22Rv1 (cell line): ENCODE measurements at regions not wholly inside any gene's neighbourhood (a gene's known extent, or its start where the extent isn't known, plus 50 kb on each side); places are given as distances from the start of the nearest gene placed in this dataset.

Experiments
- H3K27ac ChIP-seq: fragments of 450-650 bp; 2 replicates; pipeline ENCODE4 v1.5.1; 2017
- CTCF ChIP-seq: fragments of 450-650 bp; IDR thresholded peaks from 2 replicates; pipeline ENCODE4 v1.5.1; 2017; ENCODE audit warnings: mild to moderate bottlenecking
- ZFX ChIP-seq: fragments of 450-650 bp; IDR thresholded peaks from 2 replicates; pipeline ENCODE4 v1.6.1; 2017; ENCODE audit warnings: antibody characterized with exemption, borderline replicate concordance

- no peak for TF ChIP-seq ZFX
- no peak for TF ChIP-seq CTCF
- H3K27ac ChIP-seq: no peak overlapping the region
Observed at GRCh38 chr4:72828864-72829263, 240.7 kb downstream of the COX18 start.

DNA sequence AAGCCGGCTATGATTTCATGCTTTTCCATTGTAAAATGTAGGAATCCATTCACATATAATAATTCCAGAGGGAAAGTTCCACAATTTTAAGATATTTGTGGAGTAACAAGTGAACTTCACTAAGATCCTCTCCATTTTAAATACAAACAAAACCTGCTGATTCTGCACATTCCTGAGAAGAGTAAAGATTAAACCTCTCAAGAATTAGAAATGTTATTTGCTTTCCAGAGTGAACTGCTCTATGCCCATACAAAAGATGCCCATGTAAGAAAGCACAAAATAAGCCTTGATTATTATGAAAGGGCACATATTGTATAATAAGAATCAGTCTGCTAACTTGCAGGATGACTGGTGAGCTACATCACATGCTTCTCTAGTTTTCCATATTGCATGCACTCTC is 241.5 kb downstream of the COX18 start:
- TF ChIP-seq CTCF (no peak), ZFX (no peak)
- no peak overlapping the region for H3K27ac ChIP-seq

DNA sequence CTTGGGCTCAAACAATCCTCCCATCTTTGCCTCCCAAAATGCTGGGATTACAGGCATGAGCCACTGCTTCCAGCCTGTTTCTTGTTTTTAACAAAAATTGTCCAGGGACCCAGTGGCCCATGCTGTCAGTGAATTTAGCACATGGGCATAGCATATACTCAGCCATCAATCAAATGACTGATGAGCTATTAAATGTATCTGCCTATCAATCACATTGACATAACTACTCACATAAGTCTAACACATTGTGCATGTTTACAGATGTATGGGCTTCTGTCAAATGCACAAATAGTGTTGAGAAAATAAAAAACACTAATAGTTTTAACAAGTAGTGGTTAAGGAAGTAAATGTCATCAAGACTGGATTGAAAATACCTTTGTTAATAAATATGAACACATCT is 249.4 kb downstream of the COX18 start:
- no peak overlapping the region for H3K27ac ChIP-seq
- TF ChIP-seq CTCF (no peak), ZFX (no peak)

GRCh38 chr4:72817012-72817411 is 248.0 kb upstream of the ADAMTS3 start:
- no peak overlapping the region for H3K27ac ChIP-seq
- no peak for TF ChIP-seq CTCF
- TF ChIP-seq ZFX: no peak

GRCh38 chr4:72814241-72814640 is 245.2 kb upstream of the ADAMTS3 start:
- TF ChIP-seq CTCF (no peak), ZFX (no peak)
- H3K27ac ChIP-seq: no peak overlapping the region

DNA sequence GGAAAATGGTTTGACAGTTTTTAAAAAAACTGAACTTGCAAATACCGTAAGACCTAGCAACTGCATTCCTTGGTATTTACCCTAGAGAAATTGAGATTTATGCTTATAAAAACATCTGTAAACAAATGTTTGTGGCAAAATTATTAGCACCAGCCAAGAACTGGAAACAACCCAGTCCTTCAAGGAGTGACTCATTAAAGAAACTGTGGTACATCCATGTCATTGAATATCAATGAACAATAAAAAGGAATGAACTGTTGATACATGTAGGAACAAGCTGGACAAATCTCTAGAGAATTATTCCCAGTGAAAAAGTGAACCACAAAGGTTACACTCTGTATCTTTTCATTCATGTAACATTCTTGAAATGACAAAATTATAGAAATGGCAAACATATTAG is 240.2 kb upstream of the ADAMTS3 start:
- H3K27ac ChIP-seq: no peak overlapping the region
- TF ChIP-seq CTCF (no peak), ZFX (no peak)

- H3K27ac ChIP-seq: no peak overlapping the region
- TF ChIP-seq ZFX (no peak), CTCF (no peak)
Observed at GRCh38 chr4:72805284-72805683, 236.3 kb upstream of the ADAMTS3 start.
